ENCODE measurements at regions not wholly inside any gene's neighbourhood (a gene's known extent, or its start where the extent isn't known, plus 50 kb on each side); places are given as distances from the start of the nearest gene placed in this dataset.
"Not testable (repeated sequence)": the region's sequence is repeated elsewhere in the genome, so short reads cannot be mapped to it uniquely, and the experiment has no call there.

- no peaks in the 10 kb centered on the region for H3K9me3 ChIP-seq (ENCODE audit: control insufficient read depth in 2 of 2, insufficient read depth in 1 of 2, low read depth in 1 of 2, low read length in 1 of 2)
- no peak overlapping the region for H3K27ac ChIP-seq (ENCODE audit: low read depth in 2 of 2, low read length in 1 of 2)
- H3K4me1 ChIP-seq (ENCODE audit: control insufficient read depth in 2 of 2, insufficient read depth in 2 of 2, low read length in 1 of 2): no peaks in the 10 kb centered on the region
- 50 to 58% methylated on average over 1 of the region's 1 CpG for WGBS, 2 donors
- H3K36me3 ChIP-seq (ENCODE audit: control insufficient read depth in 2 of 2, insufficient read depth in 2 of 2, low read length in 1 of 2): no peaks in the 10 kb centered on the region
- H3K4me3 ChIP-seq (ENCODE audit: low read depth in 1 of 2, low read length in 2 of 2): no peak overlapping the region
- H3K27me3 ChIP-seq (ENCODE audit: control insufficient read depth in 1 of 2, insufficient read depth in 2 of 2, low read length in 2 of 2): no peaks in the 10 kb centered on the region
These were observed 236.2 kb upstream of the MAGEB16 start for GRCh38 chrX:35561985-35562384.

- 76 to 92% methylated on average over 3 of the region's 3 CpGs for WGBS, 2 donors
- Histone ChIP-seq H3K4me3 (ENCODE audit: low read depth in 1 of 2, low read length in 2 of 2) (no peak overlapping the region), H3K27me3 (ENCODE audit: control insufficient read depth in 1 of 2, insufficient read depth in 2 of 2, low read length in 2 of 2) (no peaks in the 10 kb centered on the region), H3K4me1 (ENCODE audit: control insufficient read depth in 2 of 2, insufficient read depth in 2 of 2, low read length in 1 of 2) (no peaks in the 10 kb centered on the region), H3K9me3 (ENCODE audit: control insufficient read depth in 2 of 2, insufficient read depth in 1 of 2, low read depth in 1 of 2, low read length in 1 of 2) (no peaks in the 10 kb centered on the region), H3K36me3 (ENCODE audit: control insufficient read depth in 2 of 2, insufficient read depth in 2 of 2, low read length in 1 of 2) (no peaks in the 10 kb centered on the region), H3K27ac (ENCODE audit: low read depth in 2 of 2, low read length in 1 of 2) (no peak overlapping the region)
These were observed 235.7 kb upstream of the MAGEB16 start for GRCh38 chrX:35562395-35562794.

- H3K4me3 ChIP-seq (ENCODE audit: low read depth in 1 of 2, low read length in 2 of 2): no peak overlapping the region
- H3K27me3 ChIP-seq (ENCODE audit: control insufficient read depth in 1 of 2, insufficient read depth in 2 of 2, low read length in 2 of 2): no peaks in the 10 kb centered on the region
- H3K4me1 ChIP-seq (ENCODE audit: control insufficient read depth in 2 of 2, insufficient read depth in 2 of 2, low read length in 1 of 2): no peaks in the 10 kb centered on the region
- no peaks in the 10 kb centered on the region for H3K36me3 ChIP-seq (ENCODE audit: control insufficient read depth in 2 of 2, insufficient read depth in 2 of 2, low read length in 1 of 2)
- H3K9me3 ChIP-seq (ENCODE audit: control insufficient read depth in 2 of 2, insufficient read depth in 1 of 2, low read depth in 1 of 2, low read length in 1 of 2): no peaks in the 10 kb centered on the region
- no peak overlapping the region for H3K27ac ChIP-seq (ENCODE audit: low read depth in 2 of 2, low read length in 1 of 2)
These were observed 207.9 kb upstream of the MAGEB16 start for GRCh38 chrX:35590210-35590609.

- WGBS, 2 donors: 68 to 78% methylated on average over 6 of the region's 6 CpGs
- H3K4me3 ChIP-seq (ENCODE audit: low read depth in 1 of 2, low read length in 2 of 2); H3K4me1 ChIP-seq (ENCODE audit: control insufficient read depth in 2 of 2, insufficient read depth in 2 of 2, low read length in 1 of 2); H3K36me3 ChIP-seq (ENCODE audit: control insufficient read depth in 2 of 2, insufficient read depth in 2 of 2, low read length in 1 of 2); H3K27ac ChIP-seq (ENCODE audit: low read depth in 2 of 2, low read length in 1 of 2); H3K9me3 ChIP-seq (ENCODE audit: control insufficient read depth in 2 of 2, insufficient read depth in 1 of 2, low read depth in 1 of 2, low read length in 1 of 2); H3K27me3 ChIP-seq (ENCODE audit: control insufficient read depth in 1 of 2, insufficient read depth in 2 of 2, low read length in 2 of 2): not testable (repeated sequence)
These were observed 186.6 kb upstream of the MAGEB16 start for GRCh38 chrX:35611562-35611961.

- Histone ChIP-seq H3K27me3 (ENCODE audit: control insufficient read depth in 1 of 2, insufficient read depth in 2 of 2, low read length in 2 of 2) (no peaks in the 10 kb centered on the region), H3K27ac (ENCODE audit: low read depth in 2 of 2, low read length in 1 of 2) (no peak overlapping the region), H3K4me1 (ENCODE audit: control insufficient read depth in 2 of 2, insufficient read depth in 2 of 2, low read length in 1 of 2) (no peaks in the 10 kb centered on the region), H3K9me3 (ENCODE audit: control insufficient read depth in 2 of 2, insufficient read depth in 1 of 2, low read depth in 1 of 2, low read length in 1 of 2) (no peaks in the 10 kb centered on the region), H3K36me3 (ENCODE audit: control insufficient read depth in 2 of 2, insufficient read depth in 2 of 2, low read length in 1 of 2) (no peaks in the 10 kb centered on the region), H3K4me3 (ENCODE audit: low read depth in 1 of 2, low read length in 2 of 2) (no peak overlapping the region)
- 63 to 73% methylated on average over 2 of the region's 2 CpGs for WGBS, 2 donors
These were observed 180.3 kb upstream of the MAGEB16 start for GRCh38 chrX:35617836-35618235.

GRCh38 chrX:35622040-35622439 lies 176.1 kb upstream of the MAGEB16 start:
- Histone ChIP-seq H3K4me1 (ENCODE audit: control insufficient read depth in 2 of 2, insufficient read depth in 2 of 2, low read length in 1 of 2) (no peaks in the 10 kb centered on the region), H3K27ac (ENCODE audit: low read depth in 2 of 2, low read length in 1 of 2) (no peak overlapping the region), H3K27me3 (ENCODE audit: control insufficient read depth in 1 of 2, insufficient read depth in 2 of 2, low read length in 2 of 2) (no peaks in the 10 kb centered on the region), H3K4me3 (ENCODE audit: low read depth in 1 of 2, low read length in 2 of 2) (no peak overlapping the region), H3K9me3 (ENCODE audit: control insufficient read depth in 2 of 2, insufficient read depth in 1 of 2, low read depth in 1 of 2, low read length in 1 of 2) (no peaks in the 10 kb centered on the region), H3K36me3 (ENCODE audit: control insufficient read depth in 2 of 2, insufficient read depth in 2 of 2, low read length in 1 of 2) (no peaks in the 10 kb centered on the region)
- 69 to 77% methylated on average over 2 of the region's 2 CpGs for WGBS, 2 donors

GRCh38 chrX:35622601-35623000 lies 175.5 kb upstream of the MAGEB16 start:
- Histone ChIP-seq H3K36me3 (ENCODE audit: control insufficient read depth in 2 of 2, insufficient read depth in 2 of 2, low read length in 1 of 2) (no peaks in the 10 kb centered on the region), H3K27ac (ENCODE audit: low read depth in 2 of 2, low read length in 1 of 2) (no peak overlapping the region), H3K27me3 (ENCODE audit: control insufficient read depth in 1 of 2, insufficient read depth in 2 of 2, low read length in 2 of 2) (no peaks in the 10 kb centered on the region), H3K4me3 (ENCODE audit: low read depth in 1 of 2, low read length in 2 of 2) (no peak overlapping the region), H3K9me3 (ENCODE audit: control insufficient read depth in 2 of 2, insufficient read depth in 1 of 2, low read depth in 1 of 2, low read length in 1 of 2) (no peaks in the 10 kb centered on the region), H3K4me1 (ENCODE audit: control insufficient read depth in 2 of 2, insufficient read depth in 2 of 2, low read length in 1 of 2) (no peaks in the 10 kb centered on the region)
- 77 to 82% methylated on average over 5 of the region's 5 CpGs for WGBS, 2 donors

GRCh38 chrX:35625714-35626113 lies 172.4 kb upstream of the MAGEB16 start:
- Histone ChIP-seq H3K36me3 (ENCODE audit: control insufficient read depth in 2 of 2, insufficient read depth in 2 of 2, low read length in 1 of 2) (no peaks in the 10 kb centered on the region), H3K4me3 (ENCODE audit: low read depth in 1 of 2, low read length in 2 of 2) (no peak overlapping the region), H3K27ac (ENCODE audit: low read depth in 2 of 2, low read length in 1 of 2) (no peak overlapping the region), H3K27me3 (ENCODE audit: control insufficient read depth in 1 of 2, insufficient read depth in 2 of 2, low read length in 2 of 2) (no peaks in the 10 kb centered on the region), H3K9me3 (ENCODE audit: control insufficient read depth in 2 of 2, insufficient read depth in 1 of 2, low read depth in 1 of 2, low read length in 1 of 2) (no peaks in the 10 kb centered on the region), H3K4me1 (ENCODE audit: control insufficient read depth in 2 of 2, insufficient read depth in 2 of 2, low read length in 1 of 2) (no peaks in the 10 kb centered on the region)
- WGBS, 2 donors: 94 to 95% methylated on average over 31 of the region's 31 CpGs

GRCh38 chrX:35626124-35626523 lies 172.0 kb upstream of the MAGEB16 start:
- no peaks in the 10 kb centered on the region for H3K36me3 ChIP-seq (ENCODE audit: control insufficient read depth in 2 of 2, insufficient read depth in 2 of 2, low read length in 1 of 2)
- H3K27ac ChIP-seq (ENCODE audit: low read depth in 2 of 2, low read length in 1 of 2): no peak overlapping the region
- no peak overlapping the region for H3K4me3 ChIP-seq (ENCODE audit: low read depth in 1 of 2, low read length in 2 of 2)
- H3K27me3 ChIP-seq (ENCODE audit: control insufficient read depth in 1 of 2, insufficient read depth in 2 of 2, low read length in 2 of 2): no peaks in the 10 kb centered on the region
- WGBS, 2 donors: 95 to 96% methylated on average over 14 of the region's 14 CpGs
- H3K9me3 ChIP-seq (ENCODE audit: control insufficient read depth in 2 of 2, insufficient read depth in 1 of 2, low read depth in 1 of 2, low read length in 1 of 2): no peaks in the 10 kb centered on the region
- no peaks in the 10 kb centered on the region for H3K4me1 ChIP-seq (ENCODE audit: control insufficient read depth in 2 of 2, insufficient read depth in 2 of 2, low read length in 1 of 2)

- H3K4me3 ChIP-seq (ENCODE audit: low read depth in 1 of 2, low read length in 2 of 2); H3K27ac ChIP-seq (ENCODE audit: low read depth in 2 of 2, low read length in 1 of 2); H3K4me1 ChIP-seq (ENCODE audit: control insufficient read depth in 2 of 2, insufficient read depth in 2 of 2, low read length in 1 of 2); H3K9me3 ChIP-seq (ENCODE audit: control insufficient read depth in 2 of 2, insufficient read depth in 1 of 2, low read depth in 1 of 2, low read length in 1 of 2); H3K27me3 ChIP-seq (ENCODE audit: control insufficient read depth in 1 of 2, insufficient read depth in 2 of 2, low read length in 2 of 2); H3K36me3 ChIP-seq (ENCODE audit: control insufficient read depth in 2 of 2, insufficient read depth in 2 of 2, low read length in 1 of 2): not testable (repeated sequence)
- 73 to 80% methylated on average over 8 of the region's 8 CpGs for WGBS, 2 donors
These were observed 162.2 kb upstream of the MAGEB16 start for GRCh38 chrX:35635971-35636370.

Measured in esophagus (tissue), 2 donors.